ENCODE measurements at regions not wholly inside any gene's neighbourhood (a gene's known extent, or its start where the extent isn't known, plus 50 kb on each side); places are given as distances from the start of the nearest gene placed in this dataset.

DNA sequence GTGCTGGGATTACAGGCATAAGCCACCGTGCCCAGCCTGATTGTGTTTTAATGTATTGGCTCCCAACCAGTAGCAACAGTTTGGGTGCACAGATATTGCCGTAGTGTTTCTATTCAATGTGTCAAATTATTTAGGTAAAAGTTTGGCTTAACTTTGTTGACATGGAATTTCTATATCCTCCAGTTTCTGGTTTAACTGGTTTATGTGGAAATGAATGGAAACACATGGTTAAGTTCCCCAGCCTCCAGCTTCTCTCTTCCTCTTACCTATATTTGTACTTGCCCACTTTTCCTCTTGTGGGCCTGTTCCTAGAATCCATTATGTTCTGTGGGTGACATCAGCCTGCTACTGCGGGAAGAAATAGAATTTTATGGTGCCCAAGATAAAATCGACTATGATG is 53.9 kb upstream of the ESR1 start:
- Histone ChIP-seq H3K4me3 (ENCODE audit: low read length) (no peak overlapping the region), H3K27me3 (ENCODE audit: control insufficient read depth, insufficient read depth, low read length) (no peaks in the 10 kb centered on the region), H3K4me1 (ENCODE audit: control insufficient read depth, insufficient read depth, low read length) (no peaks in the 10 kb centered on the region), H3K9me3 (ENCODE audit: control insufficient read depth, low read depth, low read length) (no peaks in the 10 kb centered on the region), H3K36me3 (ENCODE audit: control insufficient read depth, insufficient read depth, low read length) (no peaks in the 10 kb centered on the region), H3K27ac (ENCODE audit: low read length) (no peak overlapping the region)
- 78% methylated on average over 1 of the region's 4 CpGs for WGBS (ENCODE audit: insufficient coverage, low lambda C conversion rate)
- no peak for DNase-seq

DNA sequence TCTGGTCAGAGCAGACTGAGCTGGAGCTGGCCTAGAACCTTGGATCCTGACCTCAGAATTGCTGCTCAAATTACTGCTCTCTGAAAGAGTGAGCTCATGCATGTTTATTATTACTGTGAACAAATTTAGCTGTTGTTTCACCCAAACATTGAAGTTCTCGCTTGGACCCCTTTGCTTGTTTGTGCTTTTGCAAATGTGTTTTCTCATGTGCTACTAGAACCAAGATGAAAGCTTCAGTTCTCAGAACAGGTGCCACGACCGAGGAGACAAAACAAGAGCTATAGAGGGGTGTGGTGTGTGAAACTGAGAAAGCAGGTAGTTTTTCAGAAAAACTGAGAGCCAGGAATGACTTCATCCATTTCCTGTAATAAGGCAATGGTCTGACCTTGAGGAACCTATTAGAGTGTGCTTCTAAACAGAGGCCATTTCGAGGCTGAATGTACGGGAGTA is 50.0 kb upstream of the ESR1 start:
- Histone ChIP-seq H3K9me3 (ENCODE audit: control insufficient read depth, low read depth, low read length) (no peaks in the 10 kb centered on the region), H3K4me3 (ENCODE audit: low read length) (no peak overlapping the region), H3K4me1 (ENCODE audit: control insufficient read depth, insufficient read depth, low read length) (no peaks in the 10 kb centered on the region), H3K36me3 (ENCODE audit: control insufficient read depth, insufficient read depth, low read length) (no peaks in the 10 kb centered on the region), H3K27me3 (ENCODE audit: control insufficient read depth, insufficient read depth, low read length) (no peaks in the 10 kb centered on the region), H3K27ac (ENCODE audit: low read length) (no peak overlapping the region)
- WGBS (ENCODE audit: insufficient coverage, low lambda C conversion rate): 100% methylated on average over 1 of the region's 5 CpGs
- DNase-seq: no peak
